Posterior cingulate gyrus (tissue), 11 donors: ENCODE measurements at regions not wholly inside any gene's neighbourhood (a gene's known extent, or its start where the extent isn't known, plus 50 kb on each side); places are given as distances from the start of the nearest gene placed in this dataset.

Source experiments
- DNase-seq, 10 donors: peaks; one replicate each; pipeline versions ENCODE4 v3.0.0 to v3.0.0-alpha.2; 2020 to 2021; ENCODE audit warnings: mixed read lengths in 3 of 10
- intact Hi-C: fragments of 100-400 bp; cut with DNase I; formaldehyde crosslinking; loops from one replicate; pipeline ENCODE4 v1.15.1; 2023

- DNase-seq = no peak
- intact Hi-C loops = no loop called here
These were observed 153.2 kb upstream of the GADL1 start for GRCh38 chr3:31047673-31048072.

- intact Hi-C loops = no loop called here
- DNase-seq = no peak
These were observed 153.7 kb upstream of the GADL1 start for GRCh38 chr3:31048143-31048542.

GRCh38 chr3:31050296-31050695, 155.8 kb upstream of the GADL1 start:
- DNase-seq = no peak
- intact Hi-C loops = no loop called here

GRCh38 chr3:31051226-31051625, 156.8 kb upstream of the GADL1 start:
- intact Hi-C loops = no loop called here
- no peak for DNase-seq

- intact Hi-C loops = no loop called here
- no peak for DNase-seq
These were observed 158.8 kb upstream of the GADL1 start for GRCh38 chr3:31053299-31053698.

GRCh38 chr3:31054032-31054431, 159.6 kb upstream of the GADL1 start:
- intact Hi-C loops = no loop called here
- no peak for DNase-seq

GRCh38 chr3:31055757-31056156, 161.3 kb upstream of the GADL1 start:
- DNase-seq = no peak
- intact Hi-C loops = no loop called here

- DNase-seq = no peak
- intact Hi-C loops = no loop called here
These were observed 163.4 kb upstream of the GADL1 start for GRCh38 chr3:31057891-31058290.

GRCh38 chr3:31064021-31064420, 169.6 kb upstream of the GADL1 start:
- intact Hi-C loops = no loop called here
- no peak for DNase-seq

GRCh38 chr3:31065765-31066164, 171.3 kb upstream of the GADL1 start:
- DNase-seq = no peak
- intact Hi-C loops = no loop called here

GRCh38 chr3:31067004-31067403, 172.5 kb upstream of the GADL1 start:
- intact Hi-C loops = no loop called here
- no peak for DNase-seq

GRCh38 chr3:31075471-31075870, 181.0 kb upstream of the GADL1 start:
- intact Hi-C loops = no loop called here
- no peak for DNase-seq

- intact Hi-C loops = no loop called here
- DNase-seq = peak in 1 of 10 donors; percentile 61
These were observed 181.4 kb upstream of the GADL1 start for GRCh38 chr3:31075876-31076275.

GRCh38 chr3:31077021-31077601, 182.7 kb upstream of the GADL1 start:
- intact Hi-C loops = no loop called here

GRCh38 chr3:31077826-31078225, 183.4 kb upstream of the GADL1 start:
- intact Hi-C loops = no loop called here

More at GRCh38 chr3:31077021-31077601, 182.7 kb upstream of the GADL1 start:
- peak in 4 of 10 donors; percentile 10 to 81 (median 52) for DNase-seq

GRCh38 chr3:31079689-31080088, 185.2 kb upstream of the GADL1 start:
- no peak for DNase-seq
- intact Hi-C loops = no loop called here

More at GRCh38 chr3:31077826-31078225, 183.4 kb upstream of the GADL1 start:
- DNase-seq = no peak

- DNase-seq = no peak
- intact Hi-C loops = no loop called here
These were observed 186.7 kb upstream of the GADL1 start for GRCh38 chr3:31081018-31081662.

GRCh38 chr3:31086148-31086547, 191.7 kb upstream of the GADL1 start:
- intact Hi-C loops = no loop called here
- no peak for DNase-seq

- intact Hi-C loops = no loop called here
- DNase-seq = no peak
These were observed 192.2 kb upstream of the GADL1 start for GRCh38 chr3:31086698-31087097.

- intact Hi-C loops = no loop called here
- no peak for DNase-seq
These were observed 197.3 kb upstream of the GADL1 start for GRCh38 chr3:31091748-31092147.

- no peak for DNase-seq
- intact Hi-C loops = no loop called here
These were observed 198.5 kb upstream of the GADL1 start for GRCh38 chr3:31092748-31093589.

GRCh38 chr3:31093606-31094005, 199.1 kb upstream of the GADL1 start:
- no peak for DNase-seq
- intact Hi-C loops = no loop called here
